Activated CD8-positive, alpha-beta memory T cell treated with anti-CD3 and anti-CD28 coated beads, Interleukin-2, amount 50 U/mL, for 24 hours (primary cell): ENCODE measurements at regions not wholly inside any gene's neighbourhood (a gene's known extent, or its start where the extent isn't known, plus 50 kb on each side); places are given as distances from the start of the nearest gene placed in this dataset.

Experiments used
- DNase-seq: peaks from one replicate; pipeline ENCODE4 v3.0.0-alpha.2; 2020; ENCODE audit errors: extremely low read depth

GRCh38 chr2:220424561-220424960 lies 797.1 kb downstream of the SLC4A3 start:
- no peak for DNase-seq

- DNase-seq: no peak
These were observed 805.2 kb downstream of the SLC4A3 start for GRCh38 chr2:220432645-220433044.

- DNase-seq: no peak
These were observed 805.7 kb downstream of the SLC4A3 start for GRCh38 chr2:220433131-220433530.

GRCh38 chr2:220434385-220434784 lies 807.0 kb downstream of the SLC4A3 start:
- DNase-seq: no peak

- no peak for DNase-seq
These were observed 810.5 kb downstream of the SLC4A3 start for GRCh38 chr2:220437938-220438337.

- no peak for DNase-seq
These were observed 813.3 kb downstream of the SLC4A3 start for GRCh38 chr2:220440731-220441130.

GRCh38 chr2:220441404-220441803 lies 814.0 kb downstream of the SLC4A3 start:
- DNase-seq: no peak

- no peak for DNase-seq
These were observed 814.6 kb downstream of the SLC4A3 start for GRCh38 chr2:220442012-220442411.

GRCh38 chr2:220445429-220446105 lies 818.1 kb downstream of the SLC4A3 start:
- no peak for DNase-seq

- no peak for DNase-seq
These were observed 818.8 kb downstream of the SLC4A3 start for GRCh38 chr2:220446106-220446712.

GRCh38 chr2:220450846-220451245 lies 823.4 kb downstream of the SLC4A3 start:
- DNase-seq: no peak

GRCh38 chr2:220451438-220451837 lies 824.0 kb downstream of the SLC4A3 start:
- DNase-seq: no peak

- DNase-seq: no peak
These were observed 825.1 kb downstream of the SLC4A3 start for GRCh38 chr2:220452561-220452960.

- DNase-seq: no peak
These were observed 828.0 kb downstream of the SLC4A3 start for GRCh38 chr2:220455351-220455990.

GRCh38 chr2:220458051-220458450 lies 830.6 kb downstream of the SLC4A3 start:
- DNase-seq: no peak

- no peak for DNase-seq
These were observed 833.0 kb downstream of the SLC4A3 start for GRCh38 chr2:220460257-220460985.

GRCh38 chr2:220463876-220464275 lies 836.4 kb downstream of the SLC4A3 start:
- no peak for DNase-seq

- DNase-seq: no peak
These were observed 838.3 kb downstream of the SLC4A3 start for GRCh38 chr2:220465700-220466099.

- no peak for DNase-seq
These were observed 838.8 kb downstream of the SLC4A3 start for GRCh38 chr2:220466251-220466691.

- DNase-seq: no peak
These were observed 841.8 kb downstream of the SLC4A3 start for GRCh38 chr2:220469201-220469600.

GRCh38 chr2:220473611-220474010 lies 846.2 kb downstream of the SLC4A3 start:
- no peak for DNase-seq

- no peak for DNase-seq
These were observed 849.4 kb downstream of the SLC4A3 start for GRCh38 chr2:220476877-220477276.
